ENCODE measurements at regions not wholly inside any gene's neighbourhood (a gene's known extent, or its start where the extent isn't known, plus 50 kb on each side); places are given as distances from the start of the nearest gene placed in this dataset.

- no peak overlapping the region for H3K4me3 ChIP-seq (ENCODE audit: low read depth in 2 of 2, low read length in 1 of 2)
- no peaks in the 10 kb centered on the region for H3K27me3 ChIP-seq (ENCODE audit: insufficient read depth)
- no peaks in the 10 kb centered on the region for H3K9me3 ChIP-seq
- H3K36me3 ChIP-seq (replicated peaks in 1 of 2; ENCODE audit: control insufficient read depth in 1 of 2, insufficient read depth in 2 of 2, low read length in 1 of 2): no peaks in the 10 kb centered on the region
- H3K27ac ChIP-seq (ENCODE audit: low read depth in 2 of 2, low read length in 1 of 2): no peak overlapping the region
- H3K4me2 ChIP-seq: no peak overlapping the region
- DNase-seq: no peak
- CTCF ChIA-PET: no interaction called here
- POLR2A ChIA-PET: no interaction called here
- no peaks in the 10 kb centered on the region for H4K20me1 ChIP-seq (ENCODE audit: insufficient read depth)
- no peak overlapping the region for H2AFZ ChIP-seq (ENCODE audit: low read depth)
- 90% methylated on average over 4 of the region's 4 CpGs for WGBS (ENCODE audit: low lambda C conversion rate)
- H3F3A ChIP-seq (replicated peaks; ENCODE audit: insufficient read depth): peaks cover 5% of the 10 kb centered on the region
- H3K4me1 ChIP-seq (ENCODE audit: control insufficient read depth in 1 of 2, insufficient read depth in 2 of 2, low read depth in 1 of 2, low read length in 1 of 2): peaks cover 11 to 13% of the 10 kb centered on the region in 2 experiments; a peak in 2 of 4 replicates
- no peaks in the 10 kb centered on the region for H3K9me2 ChIP-seq
- no peaks in the 10 kb centered on the region for H3K79me2 ChIP-seq (ENCODE audit: insufficient read depth)
- H3K9ac ChIP-seq: no peak overlapping the region
- TF ChIP-seq MAX (IDR thresholded peaks at IDR 0.05; ENCODE audit: low read depth): no peak
- TF ChIP-seq IRF3 (IDR thresholded peaks at IDR 0.05; ENCODE audit: low read depth, low read length): no peak
- no peak for TF ChIP-seq GATA2 (CRISPR knock-in tag; IDR thresholded peaks at IDR 0.05)
- TF ChIP-seq NRF1 (IDR thresholded peaks at IDR 0.05; ENCODE audit: low read depth, low read length): no peak
- TF ChIP-seq PBX3 (IDR thresholded peaks at IDR 0.05): no peak
- TF ChIP-seq CTCF (IDR thresholded peaks at IDR 0.05): no peak
- no peak for TF ChIP-seq NFIC (IDR thresholded peaks at IDR 0.05; ENCODE audit: borderline replicate concordance)
- TF ChIP-seq TCF12 (IDR thresholded peaks at IDR 0.05): no peak
Measured at GRCh38 chr10:3487228-3487627, 297.8 kb downstream of the KLF6 start.

GRCh38 chr10:3486346-3487065 lies 298.5 kb downstream of the KLF6 start:
- Histone ChIP-seq H3K9me2 (no peaks in the 10 kb centered on the region), H3F3A (replicated peaks; ENCODE audit: insufficient read depth) (peaks cover 8% of the 10 kb centered on the region), H4K20me1 (ENCODE audit: insufficient read depth) (no peaks in the 10 kb centered on the region), H2AFZ (ENCODE audit: low read depth) (no peak overlapping the region), H3K27ac (ENCODE audit: low read depth in 2 of 2, low read length in 1 of 2) (no peak overlapping the region), H3K79me2 (ENCODE audit: insufficient read depth) (no peaks in the 10 kb centered on the region), H3K4me3 (ENCODE audit: low read depth in 2 of 2, low read length in 1 of 2) (no peak overlapping the region), H3K36me3 (replicated peaks in 1 of 2; ENCODE audit: control insufficient read depth in 1 of 2, insufficient read depth in 2 of 2, low read length in 1 of 2) (no peaks in the 10 kb centered on the region), H3K27me3 (ENCODE audit: insufficient read depth) (no peaks in the 10 kb centered on the region), H3K9me3 (no peaks in the 10 kb centered on the region), H3K4me2 (no peak overlapping the region), H3K9ac (no peak overlapping the region), H3K4me1 (ENCODE audit: control insufficient read depth in 1 of 2, insufficient read depth in 2 of 2, low read depth in 1 of 2, low read length in 1 of 2) (peaks cover 11 to 18% of the 10 kb centered on the region in 2 experiments; a peak in 2 of 4 replicates)
- ChIA-PET CTCF (interaction anchor here (1.2 kb wide), 1 partner anchor 290 kb away, joined by 3 read pairs; no protein-coding TSS in a partner anchor), POLR2A (no interaction called here)
- DNase-seq: peak; percentile 65
- WGBS (ENCODE audit: low lambda C conversion rate): 52% methylated on average over 11 of the region's 12 CpGs
- TF ChIP-seq FOSL2 (IDR thresholded peaks at IDR 0.05; ENCODE audit: borderline replicate concordance, low read depth) (no peak), GATA2 (CRISPR knock-in tag; IDR thresholded peaks at IDR 0.05) (peak; percentile 71), TCF12 (IDR thresholded peaks at IDR 0.05) (peak; percentile 52; the same call in 1 of the 2 replicates)

Measured in SK-N-SH (cell line).